Progenitor cell of endocrine pancreas (in vitro differentiated cells): ENCODE measurements at regions not wholly inside any gene's neighbourhood (a gene's known extent, or its start where the extent isn't known, plus 50 kb on each side); places are given as distances from the start of the nearest gene placed in this dataset.

Experiments
- DNase-seq: peaks from one replicate; pipeline ENCODE4 v3.0.0; 2021; ENCODE audit warnings: low spot score; ENCODE audit not compliant: unreplicated experiment
- H3K27ac Mint-ChIP-seq: 2 replicates; pipeline ENCODE4 v1.8.0; 2021; ENCODE audit warnings: mild to moderate bottlenecking, moderate library complexity, mixed read lengths
- H3K27me3 Mint-ChIP-seq: 2 replicates; pipeline ENCODE4 v1.8.0; 2021; ENCODE audit warnings: mixed read lengths
- H3K36me3 Mint-ChIP-seq: 2 replicates; pipeline ENCODE4 v1.8.0; 2022; ENCODE audit warnings: mixed read lengths; ENCODE audit not compliant: insufficient read depth
- H3K4me1 Mint-ChIP-seq: 2 replicates; pipeline ENCODE4 v1.8.0; 2021; ENCODE audit warnings: low read depth, mixed read lengths
- H3K4me3 Mint-ChIP-seq: 2 replicates; pipeline ENCODE4 v1.8.0; 2021; ENCODE audit warnings: low read depth, mild to moderate bottlenecking, moderate library complexity, mixed read lengths
- H3K9me3 Mint-ChIP-seq: 2 replicates; pipeline ENCODE4 v1.8.0; 2021; ENCODE audit warnings: low read depth, mixed read lengths
- CTCF ChIP-seq: fragments of 200-600 bp; sonication (generic); IDR thresholded peaks from one replicate; pipeline ENCODE4 v1.5.0; 2021; ENCODE audit warnings: antibody characterized with exemption, mild to moderate bottlenecking; ENCODE audit not compliant: unreplicated experiment

- no peaks in the 10 kb centered on the region for H3K36me3 Mint-ChIP-seq
- no peak for TF ChIP-seq CTCF
- no peaks in the 10 kb centered on the region for H3K27me3 Mint-ChIP-seq
- DNase-seq: no peak
- H3K27ac Mint-ChIP-seq: no peak overlapping the region
- H3K4me3 Mint-ChIP-seq: no peak overlapping the region
- H3K4me1 Mint-ChIP-seq: peaks cover 6% of the 10 kb centered on the region
- H3K9me3 Mint-ChIP-seq: no peaks in the 10 kb centered on the region
Measured at GRCh38 chr21:16241479-16241963, 511.7 kb downstream of the USP25 start.

GRCh38 chr21:16243396-16243795 lies 513.6 kb downstream of the USP25 start:
- Mint-ChIP-seq H3K27me3 (no peaks in the 10 kb centered on the region), H3K27ac (no peak overlapping the region), H3K36me3 (no peaks in the 10 kb centered on the region), H3K9me3 (no peaks in the 10 kb centered on the region), H3K4me3 (no peak overlapping the region), H3K4me1 (peaks cover 6% of the 10 kb centered on the region)
- no peak for DNase-seq
- TF ChIP-seq CTCF: no peak

- Mint-ChIP-seq H3K36me3 (no peaks in the 10 kb centered on the region), H3K27ac (no peak overlapping the region), H3K4me3 (no peak overlapping the region), H3K9me3 (peaks cover 3% of the 10 kb centered on the region), H3K27me3 (no peaks in the 10 kb centered on the region), H3K4me1 (no peaks in the 10 kb centered on the region)
- no peak for DNase-seq
- no peak for TF ChIP-seq CTCF
Measured at GRCh38 chr21:16248705-16249104, 518.9 kb downstream of the USP25 start.

- Mint-ChIP-seq H3K4me1 (no peaks in the 10 kb centered on the region), H3K4me3 (no peak overlapping the region), H3K27ac (no peak overlapping the region), H3K36me3 (no peaks in the 10 kb centered on the region), H3K9me3 (peaks cover 3% of the 10 kb centered on the region), H3K27me3 (no peaks in the 10 kb centered on the region)
- TF ChIP-seq CTCF: no peak
- DNase-seq: no peak
Measured at GRCh38 chr21:16250273-16250672, 520.5 kb downstream of the USP25 start.

GRCh38 chr21:16258844-16259611 lies 529.2 kb downstream of the USP25 start:
- Mint-ChIP-seq H3K27ac (no peak overlapping the region), H3K4me3 (no peak overlapping the region), H3K27me3 (no peaks in the 10 kb centered on the region), H3K9me3 (no peaks in the 10 kb centered on the region), H3K36me3 (no peaks in the 10 kb centered on the region), H3K4me1 (peaks cover 27% of the 10 kb centered on the region)
- no peak for DNase-seq
- TF ChIP-seq CTCF: no peak
